T1000 (cell line): ENCODE measurements at regions not wholly inside any gene's neighbourhood (a gene's known extent, or its start where the extent isn't known, plus 50 kb on each side); places are given as distances from the start of the nearest gene placed in this dataset.

ENCODE experiments used
- DNase-seq: peaks from one replicate; lab custom pipeline; 2025; ENCODE audit warnings: mixed read lengths; lab: John Stamatoyannopoulos, UW

- DNase-seq = no peak
Measured at GRCh38 chr12:30437616-30438015, 258.1 kb downstream of the IPO8 start.

DNA sequence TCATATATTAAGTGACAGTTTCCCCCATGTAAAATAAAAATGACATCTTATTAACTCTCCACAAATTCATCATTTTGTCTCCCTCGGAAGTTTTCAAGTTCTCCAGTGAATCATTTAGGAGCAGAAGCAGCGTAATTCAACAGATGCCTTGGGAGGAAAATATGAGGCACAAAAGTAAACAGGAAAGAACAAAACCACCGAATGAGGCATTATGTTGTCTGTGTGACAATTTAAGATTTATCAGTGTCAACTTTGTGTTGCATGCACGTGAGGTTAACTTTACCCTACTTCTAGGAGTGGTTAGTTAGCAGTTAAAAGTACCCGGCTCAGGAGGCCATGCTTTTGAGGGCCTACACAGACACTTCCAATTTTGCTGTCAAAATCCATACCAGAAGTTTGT, 258.6 kb downstream of the IPO8 start:
- no peak for DNase-seq

DNA sequence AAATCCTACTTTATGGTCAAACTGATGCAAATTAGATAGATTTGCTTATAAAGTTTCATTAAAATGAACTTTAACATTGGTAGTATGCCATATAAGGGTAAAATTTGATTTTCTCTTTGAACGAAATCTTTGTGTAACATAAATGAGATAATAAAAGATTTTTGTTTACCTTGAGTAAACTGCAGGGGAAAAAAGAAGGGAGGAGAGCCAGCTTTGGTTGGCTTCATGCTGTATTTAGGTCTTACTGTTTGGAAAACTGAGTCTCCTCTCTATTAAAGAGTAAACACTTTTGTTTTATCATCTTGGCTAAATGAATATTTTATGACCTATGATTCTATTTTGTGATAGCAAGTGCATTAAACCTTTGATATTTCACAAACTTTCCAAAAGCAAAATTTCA, 267.6 kb downstream of the IPO8 start:
- no peak for DNase-seq

GRCh38 chr12:30427555-30427954, 268.1 kb downstream of the IPO8 start:
- no peak for DNase-seq

DNA sequence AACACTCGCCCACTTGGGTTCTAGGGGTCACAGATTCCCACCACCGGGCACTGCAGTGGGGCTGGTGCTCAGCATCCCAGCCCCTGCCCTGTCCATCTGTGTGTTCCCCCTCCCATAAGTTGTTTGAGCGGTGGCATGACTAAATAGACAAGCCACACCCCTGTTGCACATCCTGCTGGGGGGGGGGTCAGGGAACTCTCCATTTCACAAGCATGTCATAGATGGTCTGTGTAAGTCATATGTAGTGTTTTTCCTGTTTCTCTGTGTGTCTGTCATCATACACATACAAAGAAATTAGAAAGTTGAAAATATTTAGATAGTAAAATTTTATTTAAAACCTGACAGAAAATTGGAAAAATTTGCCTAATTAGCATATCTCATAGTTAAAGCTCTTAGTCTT, 270.2 kb downstream of the IPO8 start:
- no peak for DNase-seq

GRCh38 chr12:30423330-30423729, 272.3 kb downstream of the IPO8 start:
- no peak for DNase-seq

- DNase-seq = no peak
Measured at GRCh38 chr12:30422844-30423243, 272.8 kb downstream of the IPO8 start.

DNA sequence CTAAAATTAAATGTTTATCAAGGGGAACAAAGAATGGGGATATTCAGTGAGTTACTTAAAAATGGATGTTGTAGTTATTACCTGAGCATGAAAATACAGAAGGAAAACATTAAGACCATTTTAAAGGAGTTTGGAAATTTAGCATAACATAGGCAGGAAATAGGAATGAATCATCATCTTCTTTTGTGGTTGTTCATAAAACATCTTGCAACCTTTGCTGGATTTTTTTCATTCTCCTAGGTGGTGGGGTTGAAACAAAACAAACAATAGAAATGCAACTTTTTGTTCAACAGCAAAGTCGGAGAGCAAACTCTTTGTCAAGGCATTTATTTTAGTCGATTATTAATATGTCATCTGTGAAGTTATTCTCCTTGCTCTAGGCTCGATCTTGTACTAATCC, 275.1 kb downstream of the IPO8 start:
- DNase-seq = no peak

DNA sequence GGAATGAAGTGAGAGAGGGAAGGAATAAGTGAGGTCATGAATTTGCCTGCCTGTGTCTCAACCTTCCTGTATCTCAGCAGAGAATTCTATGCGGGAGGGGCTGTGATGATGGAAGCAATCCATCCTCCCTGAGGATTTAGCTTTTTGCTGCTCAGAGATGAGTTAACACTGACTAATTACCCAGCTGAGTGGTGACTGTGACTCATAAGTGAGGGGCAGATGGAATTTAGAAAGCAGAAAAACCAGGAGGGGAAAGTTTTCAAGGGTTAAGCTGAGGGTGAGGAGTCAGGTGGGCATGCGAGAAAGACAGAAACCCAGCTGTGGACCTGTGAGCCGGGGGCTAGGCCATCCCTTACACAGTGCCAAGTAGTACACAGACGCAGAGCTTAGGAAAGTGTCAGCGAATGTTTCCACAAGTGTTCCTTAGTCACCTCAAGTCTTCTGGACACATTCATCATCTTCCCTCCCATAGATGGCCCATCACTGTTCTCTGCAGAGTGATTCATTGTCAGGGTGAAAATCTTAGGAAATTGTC, 277.9 kb downstream of the IPO8 start:
- peak; percentile 77 for DNase-seq

- no peak for DNase-seq
Measured at GRCh38 chr12:30416631-30417030, 279.0 kb downstream of the IPO8 start.

DNA sequence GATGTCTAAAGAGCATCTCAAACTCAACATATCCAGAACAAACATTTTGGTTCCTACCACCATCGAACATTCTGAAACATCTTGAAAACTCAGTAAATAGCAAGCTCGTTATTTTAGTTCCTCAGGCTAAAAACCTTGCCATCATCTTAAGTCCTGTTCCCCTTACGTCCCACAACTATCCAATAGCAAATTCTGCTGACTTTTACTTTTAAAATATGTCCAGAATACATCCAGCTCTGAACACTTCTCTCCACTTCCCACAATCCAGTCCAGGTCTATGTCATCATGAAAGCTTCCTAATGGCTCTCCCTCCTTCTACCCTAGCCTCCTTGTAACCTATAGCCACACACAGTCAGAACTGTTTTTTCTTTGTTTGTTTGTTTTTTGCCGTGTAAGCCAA, 279.9 kb downstream of the IPO8 start:
- DNase-seq = no peak

DNA sequence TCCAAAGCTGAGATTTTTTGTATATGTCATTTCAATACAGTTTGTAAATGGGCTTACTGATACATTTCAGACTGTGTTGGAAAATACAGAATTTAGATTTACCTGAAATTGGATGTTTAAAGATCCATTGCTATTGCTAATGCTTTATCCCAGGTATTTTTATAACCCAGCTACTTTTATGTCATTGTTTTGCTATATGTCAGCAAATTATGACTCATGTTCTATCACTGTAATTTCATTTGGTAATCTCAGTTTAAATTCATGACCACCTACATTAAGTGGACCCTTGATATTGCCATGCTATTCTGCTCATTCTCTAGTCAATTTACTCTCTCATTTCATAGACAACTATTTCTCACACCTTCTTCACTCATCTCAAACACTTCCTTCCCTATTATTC, 281.2 kb downstream of the IPO8 start:
- no peak for DNase-seq

GRCh38 chr12:30400349-30400748, 295.3 kb downstream of the IPO8 start:
- DNase-seq = no peak

- DNase-seq = no peak
Measured at GRCh38 chr12:30399859-30400258, 295.8 kb downstream of the IPO8 start.

- DNase-seq = no peak
Measured at GRCh38 chr12:30396576-30396975, 299.1 kb downstream of the IPO8 start.

- DNase-seq = no peak
Measured at GRCh38 chr12:30395190-30395589, 300.5 kb downstream of the IPO8 start.

- no peak for DNase-seq
Measured at GRCh38 chr12:30391766-30392366, 303.8 kb downstream of the IPO8 start.

DNA sequence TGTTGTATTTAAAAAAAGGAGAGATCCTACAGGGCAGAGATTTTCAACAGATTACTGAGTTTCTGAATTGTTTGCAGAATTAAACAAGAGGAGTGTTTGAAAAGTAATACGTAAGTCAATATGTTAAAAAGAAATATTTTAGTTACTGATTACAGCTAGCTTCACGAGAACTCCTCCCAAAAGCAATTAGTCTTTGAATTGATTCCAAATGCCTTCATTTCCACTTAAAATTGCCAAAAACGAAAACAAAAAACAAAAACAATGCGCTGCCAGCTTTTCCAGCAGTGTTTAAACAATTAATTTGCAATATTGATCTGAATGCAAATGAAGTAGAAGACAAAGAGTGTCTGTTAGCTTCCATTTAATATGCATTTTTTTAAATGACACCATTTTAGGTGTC, 310.0 kb downstream of the IPO8 start:
- no peak for DNase-seq

GRCh38 chr12:30384976-30385375, 310.7 kb downstream of the IPO8 start:
- DNase-seq = no peak

- DNase-seq = no peak
Measured at GRCh38 chr12:30378307-30378706, 317.4 kb downstream of the IPO8 start.

GRCh38 chr12:30364822-30365221, 330.8 kb downstream of the IPO8 start:
- DNase-seq = no peak

DNA sequence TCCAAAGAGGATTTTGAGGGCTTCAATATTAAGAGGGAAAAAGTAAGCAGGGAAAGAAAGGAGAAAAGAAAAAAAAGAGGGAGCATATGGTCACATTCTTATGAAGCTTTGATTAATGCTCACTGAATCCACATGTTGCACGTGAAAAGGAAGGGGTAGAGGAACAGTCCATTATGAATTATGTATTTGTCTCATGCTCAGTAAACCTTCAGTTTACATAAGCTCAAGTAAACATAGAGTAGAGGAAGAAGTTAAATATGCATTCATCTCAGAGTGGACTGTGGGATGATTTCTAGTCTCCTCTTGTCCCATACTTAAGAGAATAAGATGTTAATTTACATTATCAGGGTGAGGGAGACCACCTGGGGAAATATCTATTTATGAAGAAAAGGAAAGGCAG, 334.5 kb downstream of the IPO8 start:
- DNase-seq = no peak

DNA sequence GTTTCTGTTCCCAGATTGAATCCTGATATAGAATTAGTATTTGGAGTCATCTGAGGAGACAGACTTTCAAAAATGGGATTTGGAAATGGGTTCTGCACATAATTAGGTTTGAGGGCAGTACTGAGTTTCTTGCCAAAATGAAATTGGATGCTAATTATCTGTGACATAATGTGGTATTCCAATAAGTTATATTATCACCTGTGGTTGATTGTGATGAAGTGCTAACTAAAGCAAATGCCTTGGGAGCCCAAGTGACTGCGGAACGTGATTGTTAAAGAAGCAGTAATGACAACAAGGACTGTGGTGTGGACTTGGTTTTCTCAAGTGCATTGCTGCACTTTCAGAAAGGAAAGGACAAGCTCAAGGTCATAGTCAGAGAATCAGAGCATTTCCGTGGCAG, 337.0 kb downstream of the IPO8 start:
- no peak for DNase-seq

GRCh38 chr12:30357766-30358490, 337.7 kb downstream of the IPO8 start:
- no peak for DNase-seq
